ENCODE measurements at regions not wholly inside any gene's neighbourhood (a gene's known extent, or its start where the extent isn't known, plus 50 kb on each side); places are given as distances from the start of the nearest gene placed in this dataset.
A peak's percentile ranks its signal among the peaks of the same experiment; 100 is the strongest.

- H3K27me3 ChIP-seq: peaks cover 17% of the 10 kb centered on the region
- no peak overlapping the region for H3K4me3 ChIP-seq
- no peaks in the 10 kb centered on the region for H4K20me1 ChIP-seq (ENCODE audit: insufficient read depth, poor library complexity, severe bottlenecking)
- no peak overlapping the region for H3K27ac ChIP-seq
- H3K4me2 ChIP-seq: no peak overlapping the region
- no peaks in the 10 kb centered on the region for H3K36me3 ChIP-seq (replicated peaks; ENCODE audit: insufficient read depth, low read depth)
- no peaks in the 10 kb centered on the region for H3K79me2 ChIP-seq
- no peaks in the 10 kb centered on the region for H3K9me3 ChIP-seq (ENCODE audit: low read depth)
- H3K4me1 ChIP-seq (ENCODE audit: insufficient read depth): no peaks in the 10 kb centered on the region
- 97% methylated on average over 4 of the region's 4 CpGs for WGBS (ENCODE audit: low lambda C conversion rate, missing lambda C conversion rate)
- H3K9me2 ChIP-seq (replicated peaks; ENCODE audit: insufficient read depth): no peaks in the 10 kb centered on the region
- DNase-seq (ENCODE audit: low spot score): no peak
- TF ChIP-seq EZH2phosphoT487 (IDR thresholded peaks at IDR 0.05; ENCODE audit: low read depth, severe bottlenecking, unreplicated experiment): no peak
- no peak for TF ChIP-seq CTCF (IDR thresholded peaks at IDR 0.05; ENCODE audit: poor library complexity)
- TF ChIP-seq EZH2 (IDR thresholded peaks at IDR 0.05; ENCODE audit: borderline replicate concordance): no peak
- H2AFZ ChIP-seq: no peak overlapping the region
Measured at GRCh38 chr20:51277961-51278360, 255.1 kb upstream of the KCNG1 start.

GRCh38 chr20:51276296-51276695 lies 253.4 kb upstream of the KCNG1 start:
- TF ChIP-seq EZH2 (IDR thresholded peaks at IDR 0.05; ENCODE audit: borderline replicate concordance) (no peak), CTCF (IDR thresholded peaks at IDR 0.05; ENCODE audit: poor library complexity) (no peak), EZH2phosphoT487 (IDR thresholded peaks at IDR 0.05; ENCODE audit: low read depth, severe bottlenecking, unreplicated experiment) (no peak)
- no peak overlapping the region for H3K27ac ChIP-seq
- peaks cover 17% of the 10 kb centered on the region for H3K27me3 ChIP-seq
- DNase-seq (ENCODE audit: low spot score): no peak
- no peaks in the 10 kb centered on the region for H4K20me1 ChIP-seq (ENCODE audit: insufficient read depth, poor library complexity, severe bottlenecking)
- WGBS (ENCODE audit: low lambda C conversion rate, missing lambda C conversion rate): 36% methylated on average over 9 of the region's 9 CpGs
- no peaks in the 10 kb centered on the region for H3K9me2 ChIP-seq (replicated peaks; ENCODE audit: insufficient read depth)
- no peak overlapping the region for H2AFZ ChIP-seq
- no peak overlapping the region for H3K4me3 ChIP-seq
- H3K4me2 ChIP-seq: peak overlapping the region; percentile 25
- H3K79me2 ChIP-seq: no peaks in the 10 kb centered on the region
- H3K4me1 ChIP-seq (ENCODE audit: insufficient read depth): no peaks in the 10 kb centered on the region
- H3K9me3 ChIP-seq (ENCODE audit: low read depth): no peaks in the 10 kb centered on the region
- no peaks in the 10 kb centered on the region for H3K36me3 ChIP-seq (replicated peaks; ENCODE audit: insufficient read depth, low read depth)

GRCh38 chr20:51275826-51276225 lies 252.9 kb upstream of the KCNG1 start:
- no peak for DNase-seq (ENCODE audit: low spot score)
- H2AFZ ChIP-seq: no peak overlapping the region
- H3K4me1 ChIP-seq (ENCODE audit: insufficient read depth): no peaks in the 10 kb centered on the region
- no peaks in the 10 kb centered on the region for H3K9me2 ChIP-seq (replicated peaks; ENCODE audit: insufficient read depth)
- H3K27me3 ChIP-seq: peaks cover 17% of the 10 kb centered on the region
- no peak overlapping the region for H3K27ac ChIP-seq
- peak overlapping the region; percentile 25 for H3K4me2 ChIP-seq
- no peaks in the 10 kb centered on the region for H3K9me3 ChIP-seq (ENCODE audit: low read depth)
- no peak for TF ChIP-seq EZH2 (IDR thresholded peaks at IDR 0.05; ENCODE audit: borderline replicate concordance)
- no peak for TF ChIP-seq CTCF (IDR thresholded peaks at IDR 0.05; ENCODE audit: poor library complexity)
- no peak for TF ChIP-seq EZH2phosphoT487 (IDR thresholded peaks at IDR 0.05; ENCODE audit: low read depth, severe bottlenecking, unreplicated experiment)
- H3K36me3 ChIP-seq (replicated peaks; ENCODE audit: insufficient read depth, low read depth): no peaks in the 10 kb centered on the region
- no peaks in the 10 kb centered on the region for H4K20me1 ChIP-seq (ENCODE audit: insufficient read depth, poor library complexity, severe bottlenecking)
- H3K4me3 ChIP-seq: no peak overlapping the region
- H3K79me2 ChIP-seq: no peaks in the 10 kb centered on the region
- 56% methylated on average over 14 of the region's 14 CpGs for WGBS (ENCODE audit: low lambda C conversion rate, missing lambda C conversion rate)

GRCh38 chr20:51275181-51275580 lies 252.3 kb upstream of the KCNG1 start:
- H3K27me3 ChIP-seq: peaks cover 17% of the 10 kb centered on the region
- H3K27ac ChIP-seq: no peak overlapping the region
- H2AFZ ChIP-seq: no peak overlapping the region
- 76% methylated on average over 5 of the region's 5 CpGs for WGBS (ENCODE audit: low lambda C conversion rate, missing lambda C conversion rate)
- no peaks in the 10 kb centered on the region for H4K20me1 ChIP-seq (ENCODE audit: insufficient read depth, poor library complexity, severe bottlenecking)
- no peak overlapping the region for H3K4me2 ChIP-seq
- H3K79me2 ChIP-seq: no peaks in the 10 kb centered on the region
- no peak overlapping the region for H3K4me3 ChIP-seq
- no peaks in the 10 kb centered on the region for H3K9me2 ChIP-seq (replicated peaks; ENCODE audit: insufficient read depth)
- H3K4me1 ChIP-seq (ENCODE audit: insufficient read depth): no peaks in the 10 kb centered on the region
- TF ChIP-seq EZH2phosphoT487 (IDR thresholded peaks at IDR 0.05; ENCODE audit: low read depth, severe bottlenecking, unreplicated experiment) (no peak), EZH2 (IDR thresholded peaks at IDR 0.05; ENCODE audit: borderline replicate concordance) (no peak), CTCF (IDR thresholded peaks at IDR 0.05; ENCODE audit: poor library complexity) (no peak)
- no peaks in the 10 kb centered on the region for H3K9me3 ChIP-seq (ENCODE audit: low read depth)
- no peaks in the 10 kb centered on the region for H3K36me3 ChIP-seq (replicated peaks; ENCODE audit: insufficient read depth, low read depth)
- no peak for DNase-seq (ENCODE audit: low spot score)

All from hepatocyte (in vitro differentiated cells).